Lung (tissue), 11 donors: ENCODE measurements at regions not wholly inside any gene's neighbourhood (a gene's known extent, or its start where the extent isn't known, plus 50 kb on each side); places are given as distances from the start of the nearest gene placed in this dataset.

Experiments
- ATAC-seq: fragments of 200-7000 bp; cut with Tn5 transposase; one replicate; pipeline ENCODE4 v1.9.1; 2020; ENCODE audit warnings: moderate number of reproducible peaks; ENCODE audit not compliant: insufficient read depth, low FRiP score
- DNase-seq, 3 donors: peaks; one replicate each; pipeline ENCODE4 v3.0.0-alpha.2; 2013 to 2017
- H3K27ac ChIP-seq, 2 donors: one replicate each; pipeline ENCODE4 v1.5.1; 2013; ENCODE audit warnings: mild to moderate bottlenecking in 2 of 2, moderate library complexity in 2 of 2, control low read depth in 1 of 2, inconsistent platforms in 1 of 2, low read depth in 1 of 2, low read length in 1 of 2
- H3K27me3 ChIP-seq, 3 donors: one replicate each; pipeline ENCODE4 v1.5.1; 2013; ENCODE audit warnings: low read length in 2 of 3; ENCODE audit not compliant: control insufficient read depth in 3 of 3, insufficient read depth in 3 of 3
- H3K36me3 ChIP-seq, 4 donors: one replicate each; pipeline ENCODE4 v1.5.1; 2013; ENCODE audit warnings: low read length in 4 of 4, mild to moderate bottlenecking in 1 of 4, moderate library complexity in 1 of 4; ENCODE audit not compliant: control insufficient read depth in 4 of 4, insufficient read depth in 4 of 4
- H3K4me1 ChIP-seq, 5 donors: one replicate each; pipeline ENCODE4 v1.5.1; 2013; ENCODE audit warnings: low read length in 5 of 5, mild to moderate bottlenecking in 2 of 5, moderate library complexity in 1 of 5; ENCODE audit not compliant: control insufficient read depth in 5 of 5, insufficient read depth in 5 of 5
- H3K4me3 ChIP-seq: one replicate; pipeline ENCODE4 v1.5.1; 2013; ENCODE audit warnings: mild to moderate bottlenecking, control low read depth, moderate library complexity
- H3K9ac ChIP-seq, 2 donors: one replicate each; pipeline ENCODE4 v1.5.1; 2013; ENCODE audit warnings: low read length in 2 of 2, control low read depth in 1 of 2; ENCODE audit not compliant: insufficient read depth in 1 of 2
- H3K9me3 ChIP-seq, 4 donors: one replicate each; pipeline ENCODE4 v1.5.1; 2013; ENCODE audit warnings: low read length in 3 of 4, mild to moderate bottlenecking in 1 of 4, moderate library complexity in 1 of 4; ENCODE audit not compliant: control insufficient read depth in 4 of 4, insufficient read depth in 3 of 4
- WGBS, 2 donors: extraction: QIAGEN DNeasy Blood & Tissue Kit; methylation state at CpG; one replicate each; pipeline ENCODE4 v1.1.7; 2013; 5-methylcytosine and 5-hydroxymethylcytosine counted together
- TF ChIP-seq, protein P1 (sequence below): IDR thresholded peaks from 2 replicates; pipeline ENCODE4 v1.5.1; 2012; ENCODE audit warnings: mild to moderate bottlenecking; ENCODE audit errors: control extremely low read depth, extremely low read depth
- donor health status: control.
- donor health status: control.
- donor health status: Bipolar disorder and iron deficiency.
- donor health status: healthy.
- donor health status: DM: yes; HTN: yes; CAD: no.

DNA sequence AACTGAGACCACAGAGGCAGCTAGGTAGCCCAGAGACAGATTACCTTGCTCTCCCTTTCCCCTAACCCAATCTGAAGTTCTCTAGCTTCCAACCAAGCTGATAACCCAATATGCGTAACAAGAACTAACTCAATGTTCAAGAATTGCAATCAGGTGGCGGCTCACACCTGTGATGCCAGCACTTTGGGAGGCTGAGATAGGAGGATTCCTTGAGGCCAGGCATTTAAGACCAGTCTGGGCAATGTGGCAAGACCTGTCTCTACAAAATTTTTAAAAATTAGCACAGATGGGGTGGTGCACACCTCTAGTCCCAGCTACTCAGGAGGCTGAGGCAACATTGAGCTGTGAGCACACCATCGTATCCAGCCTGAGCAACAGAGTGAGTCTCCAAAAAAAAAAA lies 86.7 kb upstream of the IPO5 start:
- TF ChIP-seq, protein P1, sequence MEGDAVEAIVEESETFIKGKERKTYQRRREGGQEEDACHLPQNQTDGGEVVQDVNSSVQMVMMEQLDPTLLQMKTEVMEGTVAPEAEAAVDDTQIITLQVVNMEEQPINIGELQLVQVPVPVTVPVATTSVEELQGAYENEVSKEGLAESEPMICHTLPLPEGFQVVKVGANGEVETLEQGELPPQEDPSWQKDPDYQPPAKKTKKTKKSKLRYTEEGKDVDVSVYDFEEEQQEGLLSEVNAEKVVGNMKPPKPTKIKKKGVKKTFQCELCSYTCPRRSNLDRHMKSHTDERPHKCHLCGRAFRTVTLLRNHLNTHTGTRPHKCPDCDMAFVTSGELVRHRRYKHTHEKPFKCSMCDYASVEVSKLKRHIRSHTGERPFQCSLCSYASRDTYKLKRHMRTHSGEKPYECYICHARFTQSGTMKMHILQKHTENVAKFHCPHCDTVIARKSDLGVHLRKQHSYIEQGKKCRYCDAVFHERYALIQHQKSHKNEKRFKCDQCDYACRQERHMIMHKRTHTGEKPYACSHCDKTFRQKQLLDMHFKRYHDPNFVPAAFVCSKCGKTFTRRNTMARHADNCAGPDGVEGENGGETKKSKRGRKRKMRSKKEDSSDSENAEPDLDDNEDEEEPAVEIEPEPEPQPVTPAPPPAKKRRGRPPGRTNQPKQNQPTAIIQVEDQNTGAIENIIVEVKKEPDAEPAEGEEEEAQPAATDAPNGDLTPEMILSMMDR = no peak
- H3K4me1 ChIP-seq = no peaks in the 10 kb centered on the region
- H3K27me3 ChIP-seq = no peaks in the 10 kb centered on the region

DNA sequence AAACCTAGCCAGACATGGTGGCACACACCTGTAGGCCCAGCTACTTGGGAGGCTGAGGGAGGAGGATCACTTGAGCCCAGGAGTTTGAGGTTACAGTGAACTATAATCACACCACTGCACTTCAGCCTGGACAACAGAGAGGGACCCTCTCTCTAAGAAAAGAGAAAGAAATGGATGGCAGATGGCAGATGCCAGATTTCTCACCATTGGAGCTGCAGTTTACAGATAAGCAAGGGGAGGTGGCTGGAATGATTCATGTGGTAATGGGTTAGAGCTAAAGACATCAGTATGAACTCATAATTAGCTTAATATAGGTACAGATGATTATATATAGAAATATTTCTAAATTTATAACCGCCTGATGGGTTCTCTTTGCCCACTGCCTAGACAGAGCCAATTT lies 80.1 kb upstream of the IPO5 start:
- H3K9me3 ChIP-seq = no peaks in the 10 kb centered on the region
- H3K27ac ChIP-seq = no peak overlapping the region
- TF ChIP-seq, protein P1 = no peak
- H3K36me3 ChIP-seq = no peaks in the 10 kb centered on the region
- no peak overlapping the region for H3K4me3 ChIP-seq
- ATAC-seq = no peak
- DNase-seq = no peak
- H3K27me3 ChIP-seq = no peaks in the 10 kb centered on the region
- no peak overlapping the region for H3K9ac ChIP-seq
- no peaks in the 10 kb centered on the region for H3K4me1 ChIP-seq
- 81 to 91% methylated on average over 1 of the region's 1 CpG for WGBS, 2 donors

More for the DNA sequence above, 86.7 kb upstream of the IPO5 start:
- Histone ChIP-seq H3K9me3 (peaks cover 0 to 11% (median 2%) of the 10 kb centered on the region in 4 donors), H3K36me3 (no peaks in the 10 kb centered on the region), H3K4me3 (no peak overlapping the region), H3K27ac (no peak overlapping the region), H3K9ac (no peak overlapping the region)
- DNase-seq (no peak), ATAC-seq (no peak)
- WGBS, 2 donors = 82 to 83% methylated on average over 3 of the region's 3 CpGs

DNA sequence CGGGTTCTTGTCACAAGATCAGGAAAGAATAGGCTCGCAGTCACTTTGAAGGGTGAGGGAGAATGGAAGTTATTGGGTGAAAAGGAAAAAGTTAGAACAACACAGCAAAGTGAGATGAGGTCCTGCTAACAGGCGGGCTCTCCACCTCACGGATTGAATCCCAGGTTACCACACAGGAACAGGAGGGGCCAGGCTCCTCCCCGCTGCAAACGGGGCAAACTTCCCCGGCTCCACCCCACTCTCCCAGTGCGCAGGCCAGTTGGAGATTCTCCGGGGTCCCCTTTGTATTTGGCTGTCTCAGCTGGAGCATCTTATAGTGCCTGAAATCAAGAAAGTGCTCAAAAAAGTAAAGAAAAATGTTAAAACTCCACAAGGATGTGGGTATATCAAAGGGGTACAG lies 78.3 kb upstream of the IPO5 start:
- Histone ChIP-seq H3K27ac (no peak overlapping the region), H3K9ac (no peak overlapping the region), H3K9me3 (no peaks in the 10 kb centered on the region), H3K4me1 (peaks cover 0 to 8% (median 0%) of the 10 kb centered on the region in 5 donors), H3K4me3 (no peak overlapping the region), H3K27me3 (no peaks in the 10 kb centered on the region), H3K36me3 (no peaks in the 10 kb centered on the region)
- ATAC-seq = no peak
- TF ChIP-seq, protein P1 = no peak
- WGBS, 2 donors = 79 to 85% methylated on average over 9 of the region's 9 CpGs
- no peak for DNase-seq

DNA sequence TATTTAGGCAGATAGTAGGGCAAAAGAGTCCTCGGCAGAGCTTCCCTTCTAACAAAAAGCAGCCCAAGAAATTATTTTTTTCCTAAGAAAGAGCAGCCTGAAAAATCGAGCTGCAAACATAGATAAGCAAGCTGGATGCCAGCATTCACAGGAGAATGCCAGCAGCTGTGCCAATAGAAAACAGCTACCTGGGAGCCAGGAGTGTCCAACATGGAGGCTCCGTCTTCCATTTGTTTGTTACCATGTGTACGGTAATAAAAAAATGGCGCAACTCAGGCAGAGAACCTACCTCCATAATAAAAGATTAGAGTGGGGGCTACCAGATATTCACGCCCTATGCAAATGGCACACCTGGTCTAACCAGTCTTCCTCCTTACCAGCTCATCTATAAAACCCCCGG lies 77.6 kb upstream of the IPO5 start:
- H3K27me3 ChIP-seq = no peaks in the 10 kb centered on the region
- H3K4me3 ChIP-seq = no peak overlapping the region
- H3K27ac ChIP-seq = no peak overlapping the region
- TF ChIP-seq, protein P1 = no peak
- ATAC-seq = no peak
- 88 to 89% methylated on average over 7 of the region's 7 CpGs for WGBS, 2 donors
- no peaks in the 10 kb centered on the region for H3K9me3 ChIP-seq
- H3K9ac ChIP-seq = no peak overlapping the region
- H3K36me3 ChIP-seq = no peaks in the 10 kb centered on the region
- H3K4me1 ChIP-seq = peaks cover 0 to 11% (median 0%) of the 10 kb centered on the region in 5 donors
- DNase-seq = no peak
